GM12801 (cell line): ENCODE measurements at regions not wholly inside any gene's neighbourhood (a gene's known extent, or its start where the extent isn't known, plus 50 kb on each side); places are given as distances from the start of the nearest gene placed in this dataset.

ENCODE experiments used
- TF ChIP-seq, protein P1 (sequence below): IDR thresholded peaks from one replicate; pipeline ENCODE4 v1.5.1; 2011; ENCODE audit warnings: control low read depth; ENCODE audit not compliant: insufficient read length; ENCODE audit errors: extremely low read depth

- TF ChIP-seq, protein P1, sequence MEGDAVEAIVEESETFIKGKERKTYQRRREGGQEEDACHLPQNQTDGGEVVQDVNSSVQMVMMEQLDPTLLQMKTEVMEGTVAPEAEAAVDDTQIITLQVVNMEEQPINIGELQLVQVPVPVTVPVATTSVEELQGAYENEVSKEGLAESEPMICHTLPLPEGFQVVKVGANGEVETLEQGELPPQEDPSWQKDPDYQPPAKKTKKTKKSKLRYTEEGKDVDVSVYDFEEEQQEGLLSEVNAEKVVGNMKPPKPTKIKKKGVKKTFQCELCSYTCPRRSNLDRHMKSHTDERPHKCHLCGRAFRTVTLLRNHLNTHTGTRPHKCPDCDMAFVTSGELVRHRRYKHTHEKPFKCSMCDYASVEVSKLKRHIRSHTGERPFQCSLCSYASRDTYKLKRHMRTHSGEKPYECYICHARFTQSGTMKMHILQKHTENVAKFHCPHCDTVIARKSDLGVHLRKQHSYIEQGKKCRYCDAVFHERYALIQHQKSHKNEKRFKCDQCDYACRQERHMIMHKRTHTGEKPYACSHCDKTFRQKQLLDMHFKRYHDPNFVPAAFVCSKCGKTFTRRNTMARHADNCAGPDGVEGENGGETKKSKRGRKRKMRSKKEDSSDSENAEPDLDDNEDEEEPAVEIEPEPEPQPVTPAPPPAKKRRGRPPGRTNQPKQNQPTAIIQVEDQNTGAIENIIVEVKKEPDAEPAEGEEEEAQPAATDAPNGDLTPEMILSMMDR: no peak
Measured at GRCh38 chr10:28367929-28368484, 65.1 kb upstream of the MPP7 start.

GRCh38 chr10:28370107-28370835 lies 67.4 kb upstream of the MPP7 start:
- TF ChIP-seq, protein P1: no peak

- TF ChIP-seq, protein P1: no peak
Measured at GRCh38 chr10:28374036-28374435, 71.2 kb upstream of the MPP7 start.

GRCh38 chr10:28375399-28376354 lies 72.8 kb upstream of the MPP7 start:
- TF ChIP-seq, protein P1: no peak

DNA sequence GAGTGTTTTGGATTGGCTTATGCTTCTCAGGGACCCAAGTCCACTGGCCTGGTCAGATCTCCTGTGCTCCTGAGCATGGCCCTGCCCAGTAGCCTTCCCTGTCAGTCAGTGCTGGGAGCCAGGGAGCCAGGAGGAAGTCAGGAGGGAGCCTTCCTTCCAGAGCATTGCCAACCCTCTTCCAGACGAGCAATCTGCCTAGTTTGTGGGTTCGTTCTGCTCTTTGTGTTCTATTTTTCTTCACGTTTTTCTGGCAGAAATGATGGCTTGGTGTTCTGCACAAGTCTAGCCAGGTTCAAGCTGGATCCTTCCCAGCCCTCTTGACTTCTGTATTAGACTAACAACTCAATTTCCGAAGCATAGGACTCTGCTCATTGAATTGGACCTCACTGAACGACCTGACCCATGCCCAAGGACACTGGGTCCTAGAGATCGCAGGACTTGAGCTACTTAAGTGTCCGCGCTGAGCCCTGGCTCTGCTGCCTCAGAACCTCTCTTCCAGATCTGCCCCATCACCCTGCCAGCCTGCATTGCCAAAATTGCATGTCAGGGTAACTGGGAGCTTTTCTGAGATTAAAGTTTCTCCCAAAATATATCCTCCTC lies 76.2 kb upstream of the MPP7 start:
- TF ChIP-seq, protein P1: no peak

GRCh38 chr10:28381466-28381865 lies 78.6 kb upstream of the MPP7 start:
- TF ChIP-seq, protein P1: no peak

GRCh38 chr10:28381903-28382347 lies 79.1 kb upstream of the MPP7 start:
- TF ChIP-seq, protein P1: peak; percentile 65
